B cell (primary cell): ENCODE measurements at regions not wholly inside any gene's neighbourhood (a gene's known extent, or its start where the extent isn't known, plus 50 kb on each side); places are given as distances from the start of the nearest gene placed in this dataset.

Source experiments
- EZH2 ChIP-seq: IDR thresholded peaks from 2 replicates; pipeline ENCODE4 v1.6.1; 2012; ENCODE audit warnings: borderline replicate concordance, low read depth, mild to moderate bottlenecking, moderate library complexity, low read length; ENCODE audit not compliant: insufficient read depth, poor library complexity, severe bottlenecking
- TF ChIP-seq, protein P1 (sequence below): fragments of 200-600 bp; IDR thresholded peaks from one replicate; pipeline ENCODE4 v1.8.0; 2022; ENCODE audit warnings: antibody characterized with exemption, mild to moderate bottlenecking

DNA sequence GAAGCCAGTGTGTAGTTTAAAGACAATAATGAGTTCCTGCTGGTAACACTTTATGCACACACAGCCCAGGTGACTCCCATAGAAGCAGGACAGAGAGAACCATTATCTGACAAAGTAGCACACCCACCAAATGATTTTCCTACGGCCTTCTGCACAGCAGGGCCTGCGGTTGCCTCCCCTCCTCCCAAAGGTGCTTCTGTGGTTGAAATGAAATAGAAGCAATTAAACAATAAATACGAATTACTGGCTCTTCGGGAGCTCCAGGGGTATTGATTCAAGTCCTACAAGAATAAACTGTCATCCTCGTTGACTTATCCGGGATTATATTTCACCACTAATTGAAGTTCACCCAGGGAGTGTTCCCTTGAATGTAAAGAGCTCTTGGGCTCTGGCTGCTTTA lies 172.1 kb downstream of the ACTR3B start:
- TF ChIP-seq, protein P1, sequence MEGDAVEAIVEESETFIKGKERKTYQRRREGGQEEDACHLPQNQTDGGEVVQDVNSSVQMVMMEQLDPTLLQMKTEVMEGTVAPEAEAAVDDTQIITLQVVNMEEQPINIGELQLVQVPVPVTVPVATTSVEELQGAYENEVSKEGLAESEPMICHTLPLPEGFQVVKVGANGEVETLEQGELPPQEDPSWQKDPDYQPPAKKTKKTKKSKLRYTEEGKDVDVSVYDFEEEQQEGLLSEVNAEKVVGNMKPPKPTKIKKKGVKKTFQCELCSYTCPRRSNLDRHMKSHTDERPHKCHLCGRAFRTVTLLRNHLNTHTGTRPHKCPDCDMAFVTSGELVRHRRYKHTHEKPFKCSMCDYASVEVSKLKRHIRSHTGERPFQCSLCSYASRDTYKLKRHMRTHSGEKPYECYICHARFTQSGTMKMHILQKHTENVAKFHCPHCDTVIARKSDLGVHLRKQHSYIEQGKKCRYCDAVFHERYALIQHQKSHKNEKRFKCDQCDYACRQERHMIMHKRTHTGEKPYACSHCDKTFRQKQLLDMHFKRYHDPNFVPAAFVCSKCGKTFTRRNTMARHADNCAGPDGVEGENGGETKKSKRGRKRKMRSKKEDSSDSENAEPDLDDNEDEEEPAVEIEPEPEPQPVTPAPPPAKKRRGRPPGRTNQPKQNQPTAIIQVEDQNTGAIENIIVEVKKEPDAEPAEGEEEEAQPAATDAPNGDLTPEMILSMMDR: no peak
- no peak for TF ChIP-seq EZH2
